GM21367 (cell line): ENCODE measurements at regions not wholly inside any gene's neighbourhood (a gene's known extent, or its start where the extent isn't known, plus 50 kb on each side); places are given as distances from the start of the nearest gene placed in this dataset.

ENCODE experiments used
- ATAC-seq: cut with Tn5 transposase; IDR thresholded peaks from one replicate; pipeline ENCODE4 v1.9.1; 2021; ENCODE audit not compliant: unreplicated experiment

- no peak for ATAC-seq
Observed at GRCh38 chr5:56520986-56521730, 288.0 kb upstream of the ANKRD55 start.

- no peak for ATAC-seq
Observed at GRCh38 chr5:56518820-56519219, 285.7 kb upstream of the ANKRD55 start.

GRCh38 chr5:56517011-56517416 is 283.9 kb upstream of the ANKRD55 start:
- no peak for ATAC-seq

- ATAC-seq = no peak
Observed at GRCh38 chr5:56516441-56516840, 283.3 kb upstream of the ANKRD55 start.

- ATAC-seq = no peak
Observed at GRCh38 chr5:56516035-56516434, 282.9 kb upstream of the ANKRD55 start.

- ATAC-seq = no peak
Observed at GRCh38 chr5:56515011-56515410, 281.9 kb upstream of the ANKRD55 start.

GRCh38 chr5:56514245-56514644 is 281.1 kb upstream of the ANKRD55 start:
- ATAC-seq = no peak

- ATAC-seq = no peak
Observed at GRCh38 chr5:56513141-56513540, 280.0 kb upstream of the ANKRD55 start.

GRCh38 chr5:56512313-56512996 is 279.3 kb upstream of the ANKRD55 start:
- ATAC-seq = no peak

- no peak for ATAC-seq
Observed at GRCh38 chr5:56511326-56511841, 278.3 kb upstream of the ANKRD55 start.

GRCh38 chr5:56508249-56508648 is 275.1 kb upstream of the ANKRD55 start:
- no peak for ATAC-seq

- ATAC-seq = no peak
Observed at GRCh38 chr5:56507351-56507930, 274.3 kb upstream of the ANKRD55 start.

- ATAC-seq = no peak
Observed at GRCh38 chr5:56506211-56506965, 273.3 kb upstream of the ANKRD55 start.

GRCh38 chr5:56503929-56504328 is 270.8 kb upstream of the ANKRD55 start:
- ATAC-seq = no peak

- ATAC-seq = no peak
Observed at GRCh38 chr5:56501781-56502557, 268.8 kb upstream of the ANKRD55 start.

- no peak for ATAC-seq
Observed at GRCh38 chr5:56499901-56500300, 266.8 kb upstream of the ANKRD55 start.

GRCh38 chr5:56499491-56499890 is 266.4 kb upstream of the ANKRD55 start:
- no peak for ATAC-seq

GRCh38 chr5:56498759-56499395 is 265.7 kb upstream of the ANKRD55 start:
- no peak for ATAC-seq

- ATAC-seq = no peak
Observed at GRCh38 chr5:56496581-56497063, 263.5 kb upstream of the ANKRD55 start.

GRCh38 chr5:56494300-56494731 is 261.2 kb upstream of the ANKRD55 start:
- no peak for ATAC-seq
